Hypothalamus (tissue), 51 donors: ENCODE measurements at regions not wholly inside any gene's neighbourhood (a gene's known extent, or its start where the extent isn't known, plus 50 kb on each side); places are given as distances from the start of the nearest gene placed in this dataset.

Source experiments
- DNase-seq, 51 donors: peaks; one replicate each; lab custom pipeline; 2025; lab: John Stamatoyannopoulos, UW

DNA sequence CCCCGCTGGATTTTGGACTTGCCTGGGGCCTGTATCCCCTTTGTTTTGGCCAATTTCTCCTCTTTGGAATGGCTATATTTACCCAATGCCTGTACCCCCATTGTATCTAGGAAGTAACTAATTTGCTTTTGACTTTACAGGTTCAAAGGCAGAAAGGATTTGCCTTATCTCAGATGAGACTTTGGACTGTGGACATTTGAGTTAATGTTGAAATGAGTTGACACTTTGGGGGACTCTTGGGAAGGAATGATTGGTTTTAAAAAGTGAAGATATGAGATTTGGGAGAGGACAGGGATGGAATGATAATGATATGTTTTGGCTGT, 1220.3 kb upstream of the CITED2 start:
- no peak for DNase-seq

DNA sequence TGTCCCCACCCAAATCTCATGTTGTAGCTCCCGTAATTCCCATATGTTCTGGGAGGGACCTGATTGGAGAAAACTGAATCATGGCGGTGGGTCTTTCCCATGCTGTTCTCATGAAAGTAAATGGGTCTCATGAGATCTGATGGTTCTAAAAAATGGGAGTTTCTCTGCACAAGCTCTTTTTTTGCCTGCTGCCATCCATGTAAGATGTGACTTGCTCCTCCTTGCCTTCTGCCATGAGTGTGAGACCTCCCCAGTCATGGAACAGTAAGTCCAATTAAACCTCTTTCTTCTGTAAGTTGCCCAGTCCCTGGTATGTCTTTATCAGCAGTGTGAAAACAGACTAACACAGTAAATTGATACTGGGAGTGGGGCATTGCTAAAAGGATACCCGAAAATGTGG, 1218.4 kb upstream of the CITED2 start:
- DNase-seq, result no peak

GRCh38 chr6:140590641-140591040, 1216.2 kb upstream of the CITED2 start:
- DNase-seq, result no peak

DNA sequence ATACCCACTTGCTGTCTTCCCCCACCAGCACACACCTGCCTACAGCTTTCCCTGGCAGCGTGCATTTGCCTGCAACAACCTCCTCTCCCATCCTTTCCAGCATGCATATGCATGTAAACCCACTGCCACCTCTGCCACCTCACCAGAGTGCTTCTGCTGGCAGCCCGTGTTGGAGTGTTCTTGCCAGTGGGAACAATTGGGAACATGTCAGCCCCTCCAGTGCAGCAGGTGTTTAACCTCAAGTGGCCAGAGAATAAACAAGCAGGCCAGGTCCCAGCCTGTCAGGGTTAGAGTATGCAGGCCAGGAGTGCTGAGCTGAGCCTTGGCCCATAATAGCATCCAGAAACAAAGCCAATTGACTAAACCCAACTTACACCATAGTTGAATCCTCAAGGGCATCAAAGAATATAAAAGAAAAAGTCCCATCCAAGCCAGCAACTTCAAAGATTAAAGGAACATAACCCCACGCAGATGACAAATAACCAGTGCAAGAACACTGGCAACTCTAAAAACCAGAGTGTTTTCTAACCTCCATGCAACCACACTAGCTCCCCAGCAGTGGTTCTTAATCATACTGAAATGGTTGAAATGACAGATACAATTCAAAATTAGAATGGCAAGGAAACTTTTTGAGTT, 1212.1 kb upstream of the CITED2 start:
- no peak for DNase-seq

DNA sequence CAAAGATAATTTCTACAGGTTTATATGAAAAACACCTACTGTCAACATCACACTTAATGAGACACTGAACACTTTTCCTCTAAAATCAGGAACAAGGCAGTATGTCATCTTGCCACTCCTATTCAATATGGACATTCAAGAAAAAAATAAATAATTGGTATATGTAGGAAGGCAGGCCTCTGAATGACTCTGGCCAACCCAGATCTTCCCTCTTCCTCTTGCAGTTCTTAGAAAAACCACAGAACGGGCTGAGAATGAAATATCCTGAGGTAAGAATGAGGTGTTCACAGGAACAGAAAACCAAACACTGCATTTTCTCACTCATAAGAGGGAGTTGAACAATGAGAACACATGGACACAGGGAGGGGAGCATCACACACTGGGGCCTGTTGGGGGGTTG, 1207.2 kb upstream of the CITED2 start:
- no peak for DNase-seq

DNA sequence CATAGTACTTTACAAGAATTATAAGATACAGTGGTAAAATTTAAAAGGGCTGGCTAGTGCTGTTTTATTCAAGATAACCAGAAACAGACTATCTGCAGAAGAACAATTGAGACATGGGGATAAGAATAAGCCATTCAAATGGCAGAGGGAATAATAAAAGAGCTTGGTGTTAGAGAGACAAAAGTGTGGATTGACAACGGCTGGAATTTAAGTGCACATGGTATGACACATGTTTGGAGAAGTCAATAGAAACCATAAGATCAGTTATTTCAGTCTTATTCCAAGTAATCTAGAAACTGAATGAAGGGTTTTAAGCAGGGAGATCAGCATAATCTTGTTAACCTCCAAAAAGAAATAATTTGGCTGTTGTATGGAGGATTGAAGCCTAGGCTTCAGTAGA, 1205.5 kb upstream of the CITED2 start:
- DNase-seq, result no peak

- no peak for DNase-seq
Measured at GRCh38 chr6:140576004-140576555, 1201.6 kb upstream of the CITED2 start.

- no peak for DNase-seq
Measured at GRCh38 chr6:140572867-140573266, 1198.4 kb upstream of the CITED2 start.

DNA sequence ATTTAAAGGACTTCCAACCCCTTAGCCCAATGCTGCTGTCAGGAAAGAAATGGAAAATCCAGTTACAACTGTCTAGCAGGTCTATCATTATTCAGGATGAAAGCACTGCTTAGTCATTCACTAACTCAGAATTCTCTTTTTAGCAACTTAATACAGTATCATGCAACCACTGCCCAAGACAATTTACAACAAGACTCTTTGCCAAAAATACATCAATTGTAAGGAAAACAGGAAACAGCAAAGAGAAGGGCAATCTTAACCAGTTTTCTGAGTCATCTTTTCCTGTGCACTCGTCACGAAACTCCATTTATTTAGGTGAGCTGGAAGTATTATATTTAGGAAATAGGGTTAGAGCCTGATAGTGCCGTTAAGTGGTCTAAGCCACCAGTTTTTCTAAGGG, 1197.7 kb upstream of the CITED2 start:
- no peak for DNase-seq

DNA sequence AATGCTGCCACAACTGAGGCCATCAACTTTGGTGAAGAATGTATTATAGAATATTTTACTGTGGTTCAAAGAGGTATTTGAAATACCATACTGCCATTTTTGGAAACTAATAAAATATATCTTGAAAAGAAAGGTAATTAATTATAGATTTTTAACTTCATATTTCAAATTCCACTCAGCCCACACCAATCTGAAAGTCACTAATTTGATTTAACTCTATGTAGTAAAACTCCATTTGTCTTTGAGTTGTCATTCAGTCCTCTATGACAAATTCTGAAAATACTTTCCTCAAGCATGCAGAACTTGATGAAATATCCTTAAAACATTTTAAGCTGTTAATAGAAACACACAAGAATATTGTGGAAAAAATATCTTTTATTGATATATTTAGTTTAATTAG, 1196.7 kb upstream of the CITED2 start:
- DNase-seq, result no peak

DNA sequence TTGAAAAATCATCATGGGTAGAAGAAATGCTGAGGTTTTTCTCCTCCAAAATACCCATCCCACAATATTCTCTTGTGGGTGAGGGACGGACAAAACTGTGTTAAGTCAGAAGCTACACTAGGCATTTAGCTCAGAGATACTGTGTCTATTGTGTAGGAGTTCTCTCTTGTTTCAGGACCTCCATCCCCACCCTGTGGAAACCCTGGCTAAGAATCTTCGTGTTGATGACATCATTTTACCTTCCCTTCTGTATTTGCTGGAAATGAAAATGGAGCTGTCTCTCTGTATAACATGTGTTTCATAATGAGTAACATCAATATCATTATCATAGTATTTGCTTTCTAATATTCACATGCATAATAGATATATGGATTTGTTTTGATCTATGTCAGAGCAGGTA, 1193.0 kb upstream of the CITED2 start:
- no peak for DNase-seq

- DNase-seq, result no peak
Measured at GRCh38 chr6:140566781-140567277, 1192.4 kb upstream of the CITED2 start.

GRCh38 chr6:140563728-140564127, 1189.3 kb upstream of the CITED2 start:
- no peak for DNase-seq

GRCh38 chr6:140561701-140562100, 1187.3 kb upstream of the CITED2 start:
- DNase-seq, result no peak

- DNase-seq, result no peak
Measured at GRCh38 chr6:140560671-140561070, 1186.2 kb upstream of the CITED2 start.

- DNase-seq, result no peak
Measured at GRCh38 chr6:140559458-140559857, 1185.0 kb upstream of the CITED2 start.

DNA sequence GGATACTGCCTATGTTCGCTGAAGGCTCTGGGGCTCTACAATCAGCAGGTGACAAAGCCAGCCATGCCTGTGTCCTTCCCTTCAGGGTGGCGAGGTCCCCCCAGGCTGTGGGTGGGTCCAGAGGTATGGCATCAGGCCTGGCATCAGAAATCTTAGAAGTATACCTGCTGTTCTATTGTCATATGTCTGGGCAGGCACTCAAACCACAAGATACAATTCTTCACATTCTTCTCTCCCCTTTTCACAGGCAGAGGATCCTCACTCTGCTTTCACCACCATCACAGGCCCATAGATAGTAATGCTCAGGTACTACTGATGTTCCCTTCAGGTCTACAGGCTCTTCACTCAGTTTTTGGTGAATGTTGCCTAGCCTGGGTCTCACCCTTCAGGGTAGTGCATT, 1180.0 kb upstream of the CITED2 start:
- DNase-seq, result no peak

DNA sequence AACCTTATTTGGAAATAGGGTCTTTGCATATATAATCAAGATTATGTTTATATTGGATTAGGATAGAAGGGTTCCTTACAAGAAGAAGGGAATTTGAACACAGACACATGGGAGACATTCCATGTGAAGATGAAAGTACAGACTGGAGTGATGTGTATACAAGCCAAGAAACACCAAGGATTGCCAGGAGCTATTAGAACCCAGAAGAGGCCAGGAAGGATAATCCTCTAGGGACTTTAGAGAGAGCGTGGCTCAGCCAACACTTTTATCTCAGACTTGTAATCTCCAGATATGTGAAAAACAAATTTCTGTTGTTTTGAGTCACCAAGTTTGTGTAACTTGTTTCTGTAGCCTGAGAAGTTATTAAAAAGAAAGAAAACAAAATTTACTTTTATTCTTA, 1173.9 kb upstream of the CITED2 start:
- no peak for DNase-seq

- DNase-seq, result no peak
Measured at GRCh38 chr6:140546640-140547039, 1172.2 kb upstream of the CITED2 start.

- no peak for DNase-seq
Measured at GRCh38 chr6:140544431-140544830, 1170.0 kb upstream of the CITED2 start.

GRCh38 chr6:140542863-140543262, 1168.4 kb upstream of the CITED2 start:
- DNase-seq, result no peak

- DNase-seq, result no peak
Measured at GRCh38 chr6:140541288-140541687, 1166.8 kb upstream of the CITED2 start.

- DNase-seq, result no peak
Measured at GRCh38 chr6:140540743-140541142, 1166.3 kb upstream of the CITED2 start.
